ENCODE measurements at regions not wholly inside any gene's neighbourhood (a gene's known extent, or its start where the extent isn't known, plus 50 kb on each side); places are given as distances from the start of the nearest gene placed in this dataset.

- TF ChIP-seq EZH2phosphoT487 (IDR thresholded peaks at IDR 0.05; ENCODE audit: insufficient read depth, low read depth) (no peak), EZH2 (IDR thresholded peaks at IDR 0.05; ENCODE audit: insufficient read depth, poor library complexity, severe bottlenecking) (no peak)
These were observed 369.6 kb downstream of the NAF1 start for GRCh38 chr4:162797108-162797507.
